GM23248 (cell line): ENCODE measurements at regions not wholly inside any gene's neighbourhood (a gene's known extent, or its start where the extent isn't known, plus 50 kb on each side); places are given as distances from the start of the nearest gene placed in this dataset.

Experiments used
- DNase-seq: peaks from one replicate; pipeline ENCODE4 v3.0.0-alpha.2; 2015
- H2AFZ ChIP-seq: fragments of 200-600 bp; sonication (generic); 2 replicates; pipeline ENCODE4 v1.6.1; 2016; ENCODE audit warnings: antibody characterized with exemption
- H3F3A ChIP-seq: fragments of 200-600 bp; sonication (generic); 2 replicates; pipeline ENCODE4 v1.6.1; 2016; ENCODE audit warnings: mild to moderate bottlenecking, antibody characterized with exemption, mixed run types; ENCODE audit not compliant: insufficient read depth
- H3K27ac ChIP-seq: fragments of 200-600 bp; sonication (generic); 2 replicates; pipeline ENCODE4 v1.5.1; 2016; ENCODE audit warnings: mild to moderate bottlenecking
- H3K27me3 ChIP-seq: fragments of 200-600 bp; sonication (generic); replicated peaks from 2 replicates; pipeline ENCODE4 v1.6.1; 2016; ENCODE audit warnings: mild to moderate bottlenecking; ENCODE audit not compliant: insufficient read depth
- H3K36me3 ChIP-seq: fragments of 200-600 bp; sonication (generic); 2 replicates; pipeline ENCODE4 v1.6.1; 2016; ENCODE audit warnings: low read depth, mild to moderate bottlenecking
- H3K4me1 ChIP-seq: fragments of 200-600 bp; sonication (generic); 2 replicates; pipeline ENCODE4 v1.6.1; 2016; ENCODE audit warnings: mild to moderate bottlenecking; ENCODE audit not compliant: insufficient read depth
- H3K4me2 ChIP-seq: fragments of 200-600 bp; sonication (generic); one replicate; pipeline ENCODE4 v1.6.1; 2016; ENCODE audit warnings: mild to moderate bottlenecking; ENCODE audit not compliant: unreplicated experiment
- H3K4me3 ChIP-seq: fragments of 200-600 bp; sonication (generic); 2 replicates; pipeline ENCODE4 v1.5.1; 2016; ENCODE audit warnings: mild to moderate bottlenecking
- H3K79me2 ChIP-seq: fragments of 200-600 bp; sonication (generic); 2 replicates; pipeline ENCODE4 v1.6.1; 2016; ENCODE audit warnings: mild to moderate bottlenecking; ENCODE audit not compliant: insufficient read depth
- H3K9ac ChIP-seq: fragments of 200-600 bp; sonication (generic); 2 replicates; pipeline ENCODE4 v1.6.1; 2016; ENCODE audit warnings: mild to moderate bottlenecking
- H3K9me2 ChIP-seq: fragments of 200-600 bp; sonication (generic); 2 replicates; pipeline ENCODE4 v1.6.1; 2016; ENCODE audit warnings: mixed run types, mild to moderate bottlenecking, moderate library complexity; ENCODE audit not compliant: insufficient read depth
- H3K9me3 ChIP-seq: fragments of 200-600 bp; sonication (generic); one replicate; pipeline ENCODE4 v1.6.1; 2017; ENCODE audit warnings: low read depth
- H4K20me1 ChIP-seq: fragments of 200-600 bp; sonication (generic); 2 replicates; pipeline ENCODE4 v1.6.0; 2016; ENCODE audit not compliant: insufficient read depth
- EZH2 ChIP-seq: fragments of 200-600 bp; sonication (generic); IDR thresholded peaks from 2 replicates; pipeline ENCODE4 v1.6.1; 2018; ENCODE audit warnings: antibody characterized with exemption, mild to moderate bottlenecking; ENCODE audit not compliant: insufficient read depth, poor library complexity, severe bottlenecking
- EZH2phosphoT487 ChIP-seq: fragments of 200-600 bp; sonication (generic); IDR thresholded peaks from 2 replicates; pipeline ENCODE4 v1.6.1; 2018; ENCODE audit warnings: antibody characterized with exemption, moderate library complexity, mild to moderate bottlenecking, low read depth; ENCODE audit not compliant: insufficient read depth
- WGBS, 2 experiments: methylation state at CpG; one replicate each; pipeline ENCODE4 v1.1.6; 2015 to 2017; ENCODE audit warnings: low lambda C conversion rate in 2 of 2, low coverage in 1 of 2; ENCODE audit errors: missing lambda C conversion rate in 2 of 2; 5-methylcytosine and 5-hydroxymethylcytosine counted together
- in situ Hi-C: fragments of 300-500 bp; cut with MboI; formaldehyde crosslinking; loops from 2 replicates; pipeline ENCODE4 v1.15.0; 2020

DNA sequence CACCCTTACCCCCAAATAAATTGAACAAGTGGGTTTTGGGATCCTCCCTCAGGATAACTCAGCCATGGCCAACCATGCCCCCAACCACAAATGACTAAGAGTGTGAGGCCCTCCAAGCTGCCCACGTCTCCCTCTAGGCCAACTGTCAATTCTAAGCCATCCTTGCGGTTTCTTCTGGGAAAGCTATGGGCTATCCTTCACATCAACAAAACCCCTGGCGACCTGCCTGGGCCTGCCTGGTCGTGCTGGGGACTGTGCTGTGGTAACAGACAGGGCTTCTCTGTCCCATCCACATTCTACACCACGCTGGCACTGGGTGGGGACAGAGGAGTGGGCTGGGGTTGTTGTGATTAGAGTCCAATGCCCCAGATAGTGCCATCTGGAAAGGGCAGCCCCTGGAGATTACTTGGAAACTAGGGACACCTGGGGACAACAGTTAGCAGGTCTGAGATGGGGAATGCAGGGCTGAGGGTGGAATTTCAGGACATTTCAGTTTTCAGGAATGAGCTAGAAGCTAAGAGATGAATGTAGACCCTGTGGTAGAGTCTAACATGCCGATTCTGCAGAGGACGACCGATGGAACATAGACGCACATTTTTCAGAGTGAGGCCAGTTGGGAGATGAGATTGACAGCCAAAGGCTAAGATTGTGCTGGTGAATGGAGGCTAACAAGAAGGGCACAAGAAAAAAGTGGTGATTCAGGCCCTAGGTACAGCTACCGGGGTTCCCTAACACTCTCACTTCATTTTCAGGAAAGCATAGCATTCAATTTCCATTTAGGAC is 131.9 kb downstream of the RASSF10 start:
- Histone ChIP-seq H3K9me3 (no peaks in the 10 kb centered on the region), H3K36me3 (no peaks in the 10 kb centered on the region), H3K4me2 (peak overlapping the region; percentile 14), H3K79me2 (no peaks in the 10 kb centered on the region), H3F3A (peaks cover 16% of the 10 kb centered on the region), H3K4me3 (no peak overlapping the region), H3K27ac (no peak overlapping the region), H3K4me1 (peaks cover 36% of the 10 kb centered on the region), H3K9ac (no peak overlapping the region), H2AFZ (no peak overlapping the region), H3K9me2 (no peaks in the 10 kb centered on the region), H4K20me1 (no peaks in the 10 kb centered on the region), H3K27me3 (no peaks in the 10 kb centered on the region)
- DNase-seq: peak; percentile 35
- 69 to 73% methylated on average over 10 of the region's 10 CpGs for WGBS, 2 experiments
- TF ChIP-seq EZH2 (no peak), EZH2phosphoT487 (no peak)
- in situ Hi-C loops: no loop called here

DNA sequence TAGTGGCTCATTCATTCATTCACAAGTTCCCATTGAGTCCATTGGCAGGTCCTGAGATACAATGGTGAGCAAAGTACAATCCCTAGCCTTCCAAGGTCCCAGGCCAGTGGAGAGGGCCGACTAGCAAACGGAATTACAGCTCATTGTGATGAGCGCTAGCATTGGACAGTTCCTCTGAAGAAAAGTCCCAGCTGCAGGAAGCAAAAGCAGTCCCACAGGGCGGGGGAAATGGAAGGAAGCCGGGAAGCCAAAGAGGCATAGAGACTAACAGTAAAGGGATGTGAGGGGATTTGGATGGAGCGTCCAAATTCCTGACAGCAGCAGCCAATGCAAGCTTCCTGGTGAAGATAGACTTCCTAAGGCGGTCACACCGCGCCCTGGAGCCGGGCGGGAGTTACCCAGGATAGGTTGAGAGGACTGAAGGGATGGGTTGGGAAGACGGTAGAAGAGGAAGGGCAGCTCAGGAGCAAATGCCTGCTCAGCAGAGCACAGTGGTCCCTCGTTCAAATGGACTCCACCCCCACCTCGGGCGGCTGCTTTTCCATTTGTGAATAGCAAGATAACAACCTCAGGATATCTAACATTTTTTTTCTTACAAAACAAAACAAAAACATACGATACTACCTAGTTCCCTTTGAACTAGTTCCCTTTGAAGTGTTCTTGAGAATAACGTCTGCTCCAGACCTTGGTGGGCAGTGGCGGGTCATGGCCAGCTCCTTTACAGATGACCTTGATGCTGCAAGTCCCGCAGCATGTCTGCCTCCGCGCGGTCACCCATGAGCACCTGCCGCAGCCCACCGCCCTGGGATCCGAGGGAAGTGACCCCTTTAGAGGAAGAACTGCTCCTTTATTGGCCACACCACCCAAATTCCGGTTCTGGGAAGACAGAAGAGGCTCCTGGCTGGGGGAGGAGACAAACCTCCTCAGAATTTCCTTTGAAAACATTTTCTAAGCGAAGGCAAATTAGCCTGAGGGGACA is 132.9 kb downstream of the RASSF10 start:
- in situ Hi-C loops: no loop called here
- Histone ChIP-seq H3K9me2 (no peaks in the 10 kb centered on the region), H3K27me3 (no peaks in the 10 kb centered on the region), H3K36me3 (no peaks in the 10 kb centered on the region), H4K20me1 (no peaks in the 10 kb centered on the region), H3F3A (peaks cover 16% of the 10 kb centered on the region), H3K4me1 (peaks cover 36% of the 10 kb centered on the region), H2AFZ (no peak overlapping the region), H3K4me3 (no peak overlapping the region), H3K9ac (no peak overlapping the region), H3K27ac (no peak overlapping the region), H3K79me2 (no peaks in the 10 kb centered on the region), H3K9me3 (no peaks in the 10 kb centered on the region), H3K4me2 (no peak overlapping the region)
- TF ChIP-seq EZH2 (no peak), EZH2phosphoT487 (no peak)
- 70 to 72% methylated on average over 27 of the region's 27 CpGs for WGBS, 2 experiments
- DNase-seq: no peak

DNA sequence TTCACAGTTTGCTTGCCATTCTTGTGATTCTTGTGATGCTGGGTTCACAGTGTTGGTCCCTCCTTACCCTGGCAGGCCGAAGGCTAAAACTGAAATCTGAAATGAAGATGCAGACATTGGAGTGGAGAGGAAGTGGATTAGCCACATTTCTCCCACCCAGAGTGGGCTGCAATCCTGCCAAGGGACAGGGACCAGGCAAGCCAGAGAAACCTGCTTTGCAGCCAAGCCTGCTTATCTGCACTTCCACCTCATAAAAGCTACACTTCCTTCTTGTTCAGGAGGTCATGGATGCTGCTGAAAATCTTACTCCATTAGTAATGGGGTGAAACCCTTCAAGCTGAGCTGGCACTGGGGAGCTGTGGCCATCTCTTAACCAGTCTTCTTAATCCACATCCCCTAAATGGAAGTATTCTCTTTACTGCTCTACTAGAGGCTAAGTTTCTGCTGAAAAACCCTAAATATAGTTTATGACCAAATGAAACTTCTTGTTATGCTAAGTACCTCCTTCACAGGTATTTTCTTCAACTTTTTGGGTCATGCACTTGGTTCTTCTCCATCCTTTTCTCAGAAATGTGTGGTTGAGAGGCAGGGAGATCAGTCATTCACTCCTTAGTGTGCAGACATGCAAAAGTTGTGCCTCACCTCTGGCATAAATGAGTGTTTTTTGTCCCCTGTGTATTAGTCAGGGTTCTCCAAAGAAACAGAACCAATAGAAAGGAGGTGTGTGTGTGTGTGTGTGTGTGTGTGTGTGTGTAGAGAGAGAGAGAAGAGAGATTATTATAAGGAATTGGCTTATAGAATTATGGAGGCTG is 133.9 kb upstream of the BMAL1 start:
- no peaks in the 10 kb centered on the region for H3K9me3 ChIP-seq
- no peaks in the 10 kb centered on the region for H3K9me2 ChIP-seq
- H3K27me3 ChIP-seq: no peaks in the 10 kb centered on the region
- no peaks in the 10 kb centered on the region for H3K36me3 ChIP-seq
- WGBS, 2 experiments: 85 to 100% methylated on average over 1 of the region's 1 CpG
- in situ Hi-C loops: no loop called here
- H3K4me3 ChIP-seq: no peak overlapping the region
- H3K79me2 ChIP-seq: no peaks in the 10 kb centered on the region
- no peak overlapping the region for H2AFZ ChIP-seq
- peaks cover 16% of the 10 kb centered on the region for H3F3A ChIP-seq
- TF ChIP-seq EZH2phosphoT487 (no peak), EZH2 (no peak)
- no peak overlapping the region for H3K27ac ChIP-seq
- peaks cover 24% of the 10 kb centered on the region for H3K4me1 ChIP-seq
- no peaks in the 10 kb centered on the region for H4K20me1 ChIP-seq
- DNase-seq: peak; percentile 29
- H3K9ac ChIP-seq: no peak overlapping the region
- no peak overlapping the region for H3K4me2 ChIP-seq

DNA sequence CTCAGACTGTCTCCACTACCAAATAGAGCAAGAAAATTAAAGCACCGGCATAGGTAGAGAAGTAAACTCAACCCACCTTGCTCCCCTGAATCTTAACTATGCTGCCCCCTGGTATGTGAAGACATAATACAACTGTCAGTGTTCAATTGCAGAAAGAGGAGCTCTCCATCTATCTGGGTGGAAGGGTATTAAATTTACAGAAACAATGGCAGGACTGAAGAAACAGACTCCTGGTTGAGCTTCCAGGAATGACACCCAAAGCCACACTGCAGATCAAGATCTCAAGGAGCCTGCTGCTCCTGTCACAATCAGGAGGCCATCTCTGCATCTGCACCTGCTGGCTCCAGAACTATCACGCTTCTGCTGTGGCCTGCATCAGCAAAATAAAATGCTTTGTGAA is 132.1 kb upstream of the BMAL1 start:
- Histone ChIP-seq H3F3A (peaks cover 8% of the 10 kb centered on the region), H4K20me1 (no peaks in the 10 kb centered on the region), H3K4me3 (no peak overlapping the region), H2AFZ (no peak overlapping the region), H3K27me3 (no peaks in the 10 kb centered on the region), H3K79me2 (no peaks in the 10 kb centered on the region), H3K4me2 (no peak overlapping the region), H3K36me3 (no peaks in the 10 kb centered on the region), H3K9me2 (no peaks in the 10 kb centered on the region), H3K9ac (no peak overlapping the region), H3K4me1 (peaks cover 15% of the 10 kb centered on the region), H3K9me3 (no peaks in the 10 kb centered on the region), H3K27ac (no peak overlapping the region)
- DNase-seq: no peak
- WGBS, 2 experiments: 67 to 75% methylated on average over 2 of the region's 2 CpGs
- in situ Hi-C loops: no loop called here
- no peak for TF ChIP-seq EZH2
- TF ChIP-seq EZH2phosphoT487: no peak
